Astrocyte of the cerebellum (primary cell): ENCODE measurements at regions not wholly inside any gene's neighbourhood (a gene's known extent, or its start where the extent isn't known, plus 50 kb on each side); places are given as distances from the start of the nearest gene placed in this dataset.

ENCODE experiments used
- DNase-seq: peaks from one replicate; pipeline ENCODE4 v3.0.0-alpha.2; 2011; ENCODE audit warnings: low read depth
- H3K4me3 ChIP-seq: 2 replicates; pipeline ENCODE4 v1.5.1; 2011; ENCODE audit warnings: mild to moderate bottlenecking, low read depth, low read length, moderate library complexity
- in situ Hi-C: cut with HindIII; loops from 2 replicates; pipeline ENCODE4 v1.10.0; 2017; ENCODE audit warnings: low sequenced_read_pairs
- TF ChIP-seq, protein P1 (sequence below): IDR thresholded peaks from 2 replicates; pipeline ENCODE4 v1.5.1; 2012; ENCODE audit warnings: low read length, low read depth, moderate library complexity, mild to moderate bottlenecking; ENCODE audit errors: missing control alignments

DNA sequence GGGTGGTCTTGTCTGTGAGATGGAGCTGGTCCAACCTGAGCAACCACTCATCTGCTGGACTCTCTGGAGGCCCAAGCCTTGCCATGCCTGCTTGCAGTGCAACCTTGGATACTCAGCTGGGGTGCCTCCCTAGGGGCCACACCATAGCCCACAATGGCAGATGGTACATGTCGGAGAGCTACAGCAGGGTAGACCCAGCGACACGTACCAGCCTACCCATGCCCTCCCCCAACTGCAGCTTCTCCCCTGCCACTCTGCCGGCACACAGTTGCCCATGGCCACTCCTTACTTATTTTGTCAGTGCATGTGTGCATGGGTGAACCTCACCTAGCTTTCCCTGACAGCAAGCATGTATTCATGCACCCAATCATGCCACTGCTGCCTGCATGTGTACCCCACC is 690.9 kb downstream of the CCDC85A start:
- TF ChIP-seq, protein P1, sequence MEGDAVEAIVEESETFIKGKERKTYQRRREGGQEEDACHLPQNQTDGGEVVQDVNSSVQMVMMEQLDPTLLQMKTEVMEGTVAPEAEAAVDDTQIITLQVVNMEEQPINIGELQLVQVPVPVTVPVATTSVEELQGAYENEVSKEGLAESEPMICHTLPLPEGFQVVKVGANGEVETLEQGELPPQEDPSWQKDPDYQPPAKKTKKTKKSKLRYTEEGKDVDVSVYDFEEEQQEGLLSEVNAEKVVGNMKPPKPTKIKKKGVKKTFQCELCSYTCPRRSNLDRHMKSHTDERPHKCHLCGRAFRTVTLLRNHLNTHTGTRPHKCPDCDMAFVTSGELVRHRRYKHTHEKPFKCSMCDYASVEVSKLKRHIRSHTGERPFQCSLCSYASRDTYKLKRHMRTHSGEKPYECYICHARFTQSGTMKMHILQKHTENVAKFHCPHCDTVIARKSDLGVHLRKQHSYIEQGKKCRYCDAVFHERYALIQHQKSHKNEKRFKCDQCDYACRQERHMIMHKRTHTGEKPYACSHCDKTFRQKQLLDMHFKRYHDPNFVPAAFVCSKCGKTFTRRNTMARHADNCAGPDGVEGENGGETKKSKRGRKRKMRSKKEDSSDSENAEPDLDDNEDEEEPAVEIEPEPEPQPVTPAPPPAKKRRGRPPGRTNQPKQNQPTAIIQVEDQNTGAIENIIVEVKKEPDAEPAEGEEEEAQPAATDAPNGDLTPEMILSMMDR = no peak
- in situ Hi-C loops = no loop called here
- no peak for DNase-seq
- H3K4me3 ChIP-seq = no peak overlapping the region

DNA sequence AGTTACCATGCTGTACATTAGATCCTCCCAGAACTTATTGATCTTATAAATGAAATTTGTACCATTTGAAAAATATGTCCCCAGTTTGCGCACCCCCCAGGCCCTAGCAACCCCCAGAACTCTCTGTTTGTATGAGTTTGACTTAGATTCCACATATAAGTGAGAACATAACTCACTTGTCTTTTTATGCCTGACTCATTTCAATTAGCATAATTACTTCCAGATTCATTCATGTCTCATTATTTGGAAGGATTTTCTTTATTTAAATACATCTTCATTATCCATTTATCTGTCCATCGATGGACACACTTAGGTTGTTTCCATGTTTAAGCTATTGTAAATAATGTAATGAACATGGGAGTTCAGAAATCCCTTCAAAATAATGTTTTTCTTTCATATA is 705.9 kb downstream of the CCDC85A start:
- DNase-seq = no peak
- in situ Hi-C loops = no loop called here
- TF ChIP-seq, protein P1 = no peak
- H3K4me3 ChIP-seq = no peak overlapping the region

DNA sequence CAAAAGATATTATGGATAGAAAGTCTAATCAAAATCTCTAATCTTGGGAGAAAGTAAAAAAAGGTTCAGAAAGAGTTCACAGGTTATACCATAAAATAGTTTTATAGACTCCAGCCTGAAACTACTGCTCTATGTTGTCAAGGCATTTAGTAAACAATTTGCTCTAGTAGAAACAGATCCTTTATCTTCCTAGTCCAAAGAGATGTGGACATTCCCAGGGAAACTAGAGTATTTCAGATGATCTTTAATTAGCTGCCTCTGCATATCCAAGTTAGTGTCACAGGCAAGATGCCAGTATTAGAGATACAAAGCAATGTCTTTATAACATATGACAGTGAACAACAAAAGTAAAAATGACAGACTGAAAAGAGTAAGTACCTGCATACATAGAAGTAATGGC is 708.6 kb downstream of the CCDC85A start:
- DNase-seq = no peak
- H3K4me3 ChIP-seq = no peak overlapping the region
- TF ChIP-seq, protein P1 = no peak
- in situ Hi-C loops = no loop called here

DNA sequence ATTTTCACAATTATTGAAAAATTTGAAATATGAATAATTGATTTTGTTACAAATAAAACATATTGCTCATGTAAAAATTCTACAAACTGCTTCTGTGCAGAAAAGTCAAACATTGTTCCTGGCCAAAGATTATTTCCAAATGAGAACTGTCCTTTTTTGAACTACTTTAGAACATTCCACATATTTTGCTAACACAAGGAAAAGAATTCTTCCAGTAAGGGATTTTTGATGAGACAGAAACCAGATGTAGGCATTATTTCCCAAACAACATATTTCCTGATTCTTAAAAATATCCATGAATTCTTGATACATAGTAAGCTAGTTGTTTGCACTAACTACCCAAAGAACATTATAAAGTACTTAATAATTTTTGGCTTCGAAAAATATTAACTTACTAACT is 715.2 kb downstream of the CCDC85A start:
- no peak overlapping the region for H3K4me3 ChIP-seq
- in situ Hi-C loops = no loop called here
- no peak for DNase-seq
- TF ChIP-seq, protein P1 = no peak

DNA sequence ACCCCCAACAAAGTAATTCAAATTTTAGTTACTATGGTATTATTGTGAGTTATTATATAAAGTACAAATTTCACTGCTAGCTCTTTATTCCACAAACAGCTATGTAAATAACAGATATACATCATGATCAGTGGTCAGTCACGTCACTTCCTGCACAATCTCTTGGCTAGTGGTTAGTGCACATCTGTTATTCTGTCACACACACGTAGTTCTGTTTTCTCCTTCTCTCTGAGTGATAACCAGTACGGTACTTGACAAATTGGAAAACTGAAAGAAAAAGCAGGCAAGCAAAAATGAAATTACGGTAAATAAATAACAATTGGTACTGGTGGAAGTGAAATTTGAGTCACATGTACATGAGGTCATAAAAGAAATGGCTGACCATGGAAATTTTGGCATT is 728.7 kb downstream of the CCDC85A start:
- TF ChIP-seq, protein P1 = no peak
- in situ Hi-C loops = no loop called here
- no peak overlapping the region for H3K4me3 ChIP-seq
- DNase-seq = no peak

DNA sequence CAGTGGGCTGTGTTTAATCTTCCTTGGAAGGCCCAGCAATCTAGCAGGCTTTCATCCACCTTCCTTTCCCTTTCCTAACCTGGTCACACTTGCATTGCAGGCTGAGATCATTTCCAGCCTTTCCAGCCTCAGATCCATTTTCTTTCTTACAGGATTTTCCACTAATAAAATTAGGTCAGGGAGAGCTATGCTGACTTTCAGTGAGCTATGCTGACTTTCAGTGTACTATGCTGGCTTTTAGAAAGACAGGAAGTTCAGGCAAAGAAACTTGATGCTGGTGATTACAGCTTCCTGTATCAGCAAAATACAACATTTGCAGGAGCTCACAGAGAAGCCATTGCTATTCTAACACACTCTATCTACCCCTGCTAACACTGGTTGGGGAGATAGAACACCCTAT is 735.0 kb downstream of the CCDC85A start:
- no peak overlapping the region for H3K4me3 ChIP-seq
- TF ChIP-seq, protein P1 = no peak
- in situ Hi-C loops = no loop called here
- DNase-seq = no peak

DNA sequence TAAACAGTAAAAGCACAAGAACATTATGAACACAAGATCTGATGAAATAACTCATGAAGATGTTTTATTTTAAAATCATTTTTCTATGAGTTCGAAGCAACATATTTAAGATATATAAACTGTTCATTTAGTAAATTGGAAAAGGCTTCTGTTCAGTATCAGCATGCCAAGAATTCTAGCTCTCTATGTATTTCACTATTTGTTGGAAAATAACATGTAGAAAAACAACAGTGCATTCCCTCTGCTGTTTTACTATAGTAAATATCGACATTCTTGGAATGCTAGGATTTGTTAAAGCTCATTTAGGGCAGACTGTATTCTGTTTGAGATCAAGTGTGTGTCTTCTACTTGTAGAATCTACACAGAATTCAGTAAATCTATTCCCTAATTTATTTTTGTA is 750.2 kb downstream of the CCDC85A start:
- in situ Hi-C loops = no loop called here
- no peak overlapping the region for H3K4me3 ChIP-seq
- TF ChIP-seq, protein P1 = no peak
- no peak for DNase-seq
